NB4 (cell line): ENCODE measurements at regions not wholly inside any gene's neighbourhood (a gene's known extent, or its start where the extent isn't known, plus 50 kb on each side); places are given as distances from the start of the nearest gene placed in this dataset.

Experiments
- DNase-seq: peaks from one replicate; pipeline ENCODE4 v3.0.0; 2010; ENCODE audit warnings: low read depth
- H3K4me3 ChIP-seq: one replicate; pipeline ENCODE4 v1.5.1; 2011; ENCODE audit warnings: mild to moderate bottlenecking, low read depth, low read length, moderate library complexity
- MYC ChIP-seq: IDR thresholded peaks from 2 replicates; pipeline ENCODE4 v1.6.1; 2011; ENCODE audit warnings: low read depth, low read length
- POLR2A ChIP-seq: IDR thresholded peaks from 2 replicates; pipeline ENCODE4 v1.6.1; 2011; ENCODE audit warnings: mild to moderate bottlenecking; ENCODE audit not compliant: insufficient read length; ENCODE audit errors: extremely low read depth
- TF ChIP-seq, protein P1 (sequence below): IDR thresholded peaks from one replicate; pipeline ENCODE4 v1.5.1; 2012; ENCODE audit warnings: low read depth, low read length
- TF ChIP-seq, protein P2 (sequence below): IDR thresholded peaks from 2 replicates; pipeline ENCODE4 v1.6.1; 2011; ENCODE audit warnings: low read depth, low read length

DNA sequence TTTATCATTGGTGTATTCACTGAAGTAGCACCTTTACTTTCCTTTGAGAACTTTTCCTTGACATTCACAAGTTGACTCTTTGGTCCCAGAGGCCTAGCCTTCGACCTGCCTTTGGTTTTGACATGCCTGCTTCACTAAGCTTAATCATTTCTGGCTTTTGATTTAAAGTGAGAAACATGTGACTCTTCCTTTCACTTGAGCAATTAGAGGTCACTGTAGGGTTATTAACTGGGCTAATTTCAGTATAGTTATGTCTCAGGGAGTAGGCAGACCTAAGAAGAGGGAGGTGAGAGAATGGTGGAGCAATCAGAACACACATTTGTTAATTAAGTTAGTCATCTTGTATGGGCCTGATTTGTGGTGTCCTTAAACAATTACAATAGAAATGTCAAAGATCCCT, 1040.7 kb upstream of the SLC39A10 start:
- H3K4me3 ChIP-seq, result no peak overlapping the region
- no peak for TF ChIP-seq POLR2A
- TF ChIP-seq, protein P1, sequence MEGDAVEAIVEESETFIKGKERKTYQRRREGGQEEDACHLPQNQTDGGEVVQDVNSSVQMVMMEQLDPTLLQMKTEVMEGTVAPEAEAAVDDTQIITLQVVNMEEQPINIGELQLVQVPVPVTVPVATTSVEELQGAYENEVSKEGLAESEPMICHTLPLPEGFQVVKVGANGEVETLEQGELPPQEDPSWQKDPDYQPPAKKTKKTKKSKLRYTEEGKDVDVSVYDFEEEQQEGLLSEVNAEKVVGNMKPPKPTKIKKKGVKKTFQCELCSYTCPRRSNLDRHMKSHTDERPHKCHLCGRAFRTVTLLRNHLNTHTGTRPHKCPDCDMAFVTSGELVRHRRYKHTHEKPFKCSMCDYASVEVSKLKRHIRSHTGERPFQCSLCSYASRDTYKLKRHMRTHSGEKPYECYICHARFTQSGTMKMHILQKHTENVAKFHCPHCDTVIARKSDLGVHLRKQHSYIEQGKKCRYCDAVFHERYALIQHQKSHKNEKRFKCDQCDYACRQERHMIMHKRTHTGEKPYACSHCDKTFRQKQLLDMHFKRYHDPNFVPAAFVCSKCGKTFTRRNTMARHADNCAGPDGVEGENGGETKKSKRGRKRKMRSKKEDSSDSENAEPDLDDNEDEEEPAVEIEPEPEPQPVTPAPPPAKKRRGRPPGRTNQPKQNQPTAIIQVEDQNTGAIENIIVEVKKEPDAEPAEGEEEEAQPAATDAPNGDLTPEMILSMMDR, result no peak
- no peak for TF ChIP-seq MYC
- DNase-seq, result no peak

DNA sequence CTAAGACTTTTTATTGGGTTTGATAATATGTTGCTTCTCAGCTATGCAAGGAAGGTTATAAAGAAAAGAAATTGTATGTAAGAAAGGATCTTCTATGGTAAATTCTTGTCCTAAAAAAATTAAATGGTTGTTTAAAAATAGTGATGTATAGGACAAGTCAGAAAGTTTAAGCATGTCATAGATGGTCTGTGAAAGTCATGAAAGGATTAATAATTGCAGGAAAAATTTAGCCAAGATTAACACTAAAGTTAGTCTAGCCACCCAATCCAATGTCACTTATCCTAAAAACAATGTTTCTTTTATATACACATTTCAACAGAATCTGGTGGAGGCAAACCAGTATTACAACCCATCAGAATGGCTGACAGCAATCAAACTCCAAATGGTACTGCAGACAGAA, 1046.7 kb upstream of the SLC39A10 start:
- no peak overlapping the region for H3K4me3 ChIP-seq
- TF ChIP-seq MYC (no peak), POLR2A (no peak)
- TF ChIP-seq, protein P1, result no peak
- TF ChIP-seq, protein P2, sequence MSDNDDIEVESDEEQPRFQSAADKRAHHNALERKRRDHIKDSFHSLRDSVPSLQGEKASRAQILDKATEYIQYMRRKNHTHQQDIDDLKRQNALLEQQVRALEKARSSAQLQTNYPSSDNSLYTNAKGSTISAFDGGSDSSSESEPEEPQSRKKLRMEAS, result no peak
- DNase-seq, result no peak

DNA sequence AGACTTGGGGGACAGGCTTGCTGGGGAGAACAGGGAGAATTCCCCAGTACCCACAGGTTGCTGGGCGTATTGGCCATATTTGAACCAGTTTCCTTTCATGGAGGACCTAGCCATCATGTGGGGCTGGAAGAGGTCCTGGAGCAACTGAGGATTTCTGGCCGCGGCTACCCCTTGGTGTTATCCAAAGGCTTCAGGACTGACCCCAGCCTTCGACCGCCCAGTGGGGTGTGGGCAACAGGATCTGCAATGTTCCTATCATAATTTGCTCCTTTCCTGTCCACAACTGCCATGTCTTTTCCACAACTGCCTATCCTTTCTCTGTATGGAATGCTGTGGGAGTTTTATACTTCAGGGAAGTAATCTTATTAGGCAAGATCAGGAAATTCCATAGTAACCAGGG, 1053.6 kb upstream of the SLC39A10 start:
- TF ChIP-seq MYC (no peak), POLR2A (no peak)
- TF ChIP-seq, protein P1, result no peak
- TF ChIP-seq, protein P2, result no peak
- H3K4me3 ChIP-seq, result no peak overlapping the region
- no peak for DNase-seq

DNA sequence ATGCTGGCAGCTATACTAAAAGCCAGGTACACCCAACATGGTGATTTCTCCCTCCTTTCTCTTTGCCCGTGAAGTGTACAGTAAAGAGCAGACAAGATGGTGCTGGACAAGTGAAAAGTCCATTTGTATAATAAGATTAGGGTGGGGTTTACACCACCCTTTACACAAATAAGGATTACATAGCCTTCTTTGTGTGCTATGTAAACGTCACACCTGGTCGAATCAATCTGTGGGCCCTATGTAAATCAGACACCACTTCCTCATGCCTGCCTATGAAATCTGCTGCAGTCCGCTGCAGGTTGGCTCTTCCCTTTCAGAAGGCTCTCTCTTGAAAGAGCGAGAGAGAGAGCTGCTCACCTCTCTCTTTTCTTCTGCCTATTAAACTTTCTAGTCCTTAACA, 1054.3 kb upstream of the SLC39A10 start:
- TF ChIP-seq, protein P1, result no peak
- TF ChIP-seq POLR2A, result no peak
- TF ChIP-seq MYC, result no peak
- TF ChIP-seq, protein P2, result no peak
- no peak overlapping the region for H3K4me3 ChIP-seq
- no peak for DNase-seq

DNA sequence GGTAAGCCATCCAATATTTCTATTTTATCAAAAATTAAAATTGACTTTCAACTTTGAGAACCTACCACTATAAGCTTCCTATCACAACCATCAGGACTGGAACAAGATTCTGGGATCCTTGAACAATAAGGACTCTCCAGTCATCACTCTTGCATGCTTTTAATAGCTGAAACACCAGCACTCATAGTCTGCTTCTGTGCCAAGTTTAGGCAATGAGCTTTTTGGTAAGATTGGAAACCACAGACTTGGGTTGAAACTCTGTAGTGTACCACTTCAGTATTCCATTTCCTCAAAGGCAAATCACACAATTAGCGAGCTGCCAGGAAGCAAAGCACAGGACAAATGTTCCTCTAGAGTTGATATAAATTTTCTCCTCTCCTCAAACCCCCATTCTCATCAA, 1065.8 kb upstream of the SLC39A10 start:
- TF ChIP-seq, protein P2, result no peak
- no peak for TF ChIP-seq POLR2A
- TF ChIP-seq MYC, result no peak
- TF ChIP-seq, protein P1, result no peak
- no peak overlapping the region for H3K4me3 ChIP-seq
- no peak for DNase-seq

DNA sequence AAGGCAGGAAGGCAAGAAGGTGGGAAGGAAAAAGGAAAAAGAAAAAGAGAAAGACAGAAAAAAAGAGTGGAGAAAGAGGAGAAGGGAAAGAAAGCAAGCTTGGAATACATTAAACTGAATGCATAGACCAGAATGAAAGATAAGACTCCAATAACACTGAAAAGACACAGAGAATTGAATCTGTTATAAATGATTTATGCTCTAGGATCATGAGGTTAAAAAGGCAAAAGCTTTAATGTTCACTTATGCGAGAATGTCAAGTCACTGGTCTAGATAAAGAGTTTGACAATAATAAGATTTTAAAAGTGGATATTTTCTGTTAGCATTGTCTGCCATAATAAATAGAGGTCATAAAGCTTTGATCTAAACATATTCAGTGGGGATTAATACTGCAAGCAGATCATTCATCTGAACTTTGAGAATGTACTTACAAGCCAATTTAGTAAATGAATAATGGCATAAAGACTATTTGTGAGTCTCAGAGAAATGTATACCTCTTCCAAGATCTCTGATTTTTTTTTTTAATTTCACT, 1069.2 kb upstream of the SLC39A10 start:
- no peak for DNase-seq
- H3K4me3 ChIP-seq, result no peak overlapping the region
- TF ChIP-seq POLR2A, result no peak
- TF ChIP-seq, protein P1, result no peak
